EH (cell line): ENCODE measurements at regions not wholly inside any gene's neighbourhood (a gene's known extent, or its start where the extent isn't known, plus 50 kb on each side); places are given as distances from the start of the nearest gene placed in this dataset.
A peak's percentile ranks its signal among the peaks of the same experiment; 100 is the strongest.

Experiments
- DNase-seq: peaks from one replicate; pipeline ENCODE4 v3.0.0-alpha.2; 2015; ENCODE audit warnings: low read depth

- DNase-seq, result peak; percentile 66
Measured at GRCh38 chr10:62323751-62324150, 50.4 kb upstream of the ZNF365 start.
